ENCODE measurements at regions not wholly inside any gene's neighbourhood (a gene's known extent, or its start where the extent isn't known, plus 50 kb on each side); places are given as distances from the start of the nearest gene placed in this dataset.

- TF ChIP-seq PATZ1 (CRISPR knock-in tag; IDR thresholded peaks at IDR 0.05; ENCODE audit: borderline replicate concordance): no peak
- TF ChIP-seq ISL1 (CRISPR knock-in tag; IDR thresholded peaks at IDR 0.05): no peak
- no peak for TF ChIP-seq PPARA (CRISPR knock-in tag; IDR thresholded peaks at IDR 0.05; ENCODE audit: borderline replicate concordance)
- TF ChIP-seq ZFP3 (CRISPR knock-in tag; IDR thresholded peaks at IDR 0.05): no peak
- no peak for TF ChIP-seq ZNF565 (CRISPR knock-in tag; conservative IDR thresholded peaks at IDR 0.05; ENCODE audit: low read depth)
- no peak for TF ChIP-seq TSHZ2 (CRISPR knock-in tag; IDR thresholded peaks at IDR 0.05)
- TF ChIP-seq GLIS3 (CRISPR knock-in tag; IDR thresholded peaks at IDR 0.05): no peak
- no peak for TF ChIP-seq ZFP30 (CRISPR knock-in tag; IDR thresholded peaks at IDR 0.05)
- no peak for TF ChIP-seq ARNTL (CRISPR knock-in tag; IDR thresholded peaks at IDR 0.05; ENCODE audit: borderline replicate concordance, low read depth)
- TF ChIP-seq ZNF70 (CRISPR knock-in tag; IDR thresholded peaks at IDR 0.05): no peak
Measured at GRCh38 chr13:73583331-73583730, 524.5 kb downstream of the KLF5 start.
